Osteocyte (in vitro differentiated cells): ENCODE measurements at regions not wholly inside any gene's neighbourhood (a gene's known extent, or its start where the extent isn't known, plus 50 kb on each side); places are given as distances from the start of the nearest gene placed in this dataset.
"Not testable (repeated sequence)": the region's sequence is repeated elsewhere in the genome, so short reads cannot be mapped to it uniquely, and the experiment has no call there.

Source experiments
- DNase-seq: peaks from one replicate; pipeline ENCODE4 v3.0.0; 2021; ENCODE audit warnings: mixed read lengths; ENCODE audit not compliant: unreplicated experiment; ENCODE audit errors: extremely low spot score
- H3K27ac Mint-ChIP-seq: one replicate; pipeline ENCODE4 v1.8.0; 2021; ENCODE audit warnings: mild to moderate bottlenecking, mixed read lengths; ENCODE audit not compliant: unreplicated experiment
- H3K27me3 Mint-ChIP-seq: one replicate; pipeline ENCODE4 v1.8.0; 2021; ENCODE audit warnings: mixed read lengths; ENCODE audit not compliant: unreplicated experiment
- H3K36me3 Mint-ChIP-seq: one replicate; pipeline ENCODE4 v1.8.0; 2021; ENCODE audit warnings: mixed read lengths; ENCODE audit not compliant: unreplicated experiment
- H3K4me1 Mint-ChIP-seq: one replicate; pipeline ENCODE4 v1.8.0; 2021; ENCODE audit warnings: mixed read lengths; ENCODE audit not compliant: unreplicated experiment
- H3K4me3 Mint-ChIP-seq: one replicate; pipeline ENCODE4 v1.8.0; 2021; ENCODE audit warnings: mild to moderate bottlenecking, moderate library complexity, mixed read lengths; ENCODE audit not compliant: unreplicated experiment
- H3K9me3 Mint-ChIP-seq: one replicate; pipeline ENCODE4 v1.8.0; 2021; ENCODE audit warnings: mixed read lengths; ENCODE audit not compliant: unreplicated experiment
- TF ChIP-seq, protein P1 (sequence below): fragments of 200-600 bp; sonication (generic); IDR thresholded peaks from 2 replicates; pipeline ENCODE4 v1.5.0; 2021; ENCODE audit warnings: antibody characterized with exemption, mild to moderate bottlenecking, moderate library complexity

DNA sequence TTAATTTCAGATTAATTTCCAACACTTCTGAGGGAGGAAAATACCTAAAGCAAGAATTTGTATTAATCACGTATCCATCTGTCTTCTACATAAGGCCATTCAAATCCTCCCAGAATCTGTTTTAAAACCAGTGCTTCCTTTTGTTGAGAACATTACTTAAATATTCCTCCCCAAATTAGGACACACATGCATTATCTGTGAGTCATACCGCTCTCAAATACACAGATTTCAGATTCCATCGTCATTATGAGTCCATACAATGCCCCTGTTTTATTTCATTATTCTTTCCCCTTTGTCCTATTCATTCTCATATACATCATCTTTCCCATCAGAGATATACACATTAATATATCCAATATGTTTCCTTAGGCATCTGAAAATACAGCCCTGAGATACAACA, 57.3 kb upstream of the PRSS12 start:
- no peak overlapping the region for H3K27ac Mint-ChIP-seq
- peaks cover 6% of the 10 kb centered on the region for H3K4me1 Mint-ChIP-seq
- H3K9me3 Mint-ChIP-seq = peaks cover 6% of the 10 kb centered on the region
- peaks cover 7% of the 10 kb centered on the region for H3K27me3 Mint-ChIP-seq
- H3K36me3 Mint-ChIP-seq = no peaks in the 10 kb centered on the region
- no peak overlapping the region for H3K4me3 Mint-ChIP-seq
- no peak for DNase-seq
- TF ChIP-seq, protein P1, sequence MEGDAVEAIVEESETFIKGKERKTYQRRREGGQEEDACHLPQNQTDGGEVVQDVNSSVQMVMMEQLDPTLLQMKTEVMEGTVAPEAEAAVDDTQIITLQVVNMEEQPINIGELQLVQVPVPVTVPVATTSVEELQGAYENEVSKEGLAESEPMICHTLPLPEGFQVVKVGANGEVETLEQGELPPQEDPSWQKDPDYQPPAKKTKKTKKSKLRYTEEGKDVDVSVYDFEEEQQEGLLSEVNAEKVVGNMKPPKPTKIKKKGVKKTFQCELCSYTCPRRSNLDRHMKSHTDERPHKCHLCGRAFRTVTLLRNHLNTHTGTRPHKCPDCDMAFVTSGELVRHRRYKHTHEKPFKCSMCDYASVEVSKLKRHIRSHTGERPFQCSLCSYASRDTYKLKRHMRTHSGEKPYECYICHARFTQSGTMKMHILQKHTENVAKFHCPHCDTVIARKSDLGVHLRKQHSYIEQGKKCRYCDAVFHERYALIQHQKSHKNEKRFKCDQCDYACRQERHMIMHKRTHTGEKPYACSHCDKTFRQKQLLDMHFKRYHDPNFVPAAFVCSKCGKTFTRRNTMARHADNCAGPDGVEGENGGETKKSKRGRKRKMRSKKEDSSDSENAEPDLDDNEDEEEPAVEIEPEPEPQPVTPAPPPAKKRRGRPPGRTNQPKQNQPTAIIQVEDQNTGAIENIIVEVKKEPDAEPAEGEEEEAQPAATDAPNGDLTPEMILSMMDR = no peak

DNA sequence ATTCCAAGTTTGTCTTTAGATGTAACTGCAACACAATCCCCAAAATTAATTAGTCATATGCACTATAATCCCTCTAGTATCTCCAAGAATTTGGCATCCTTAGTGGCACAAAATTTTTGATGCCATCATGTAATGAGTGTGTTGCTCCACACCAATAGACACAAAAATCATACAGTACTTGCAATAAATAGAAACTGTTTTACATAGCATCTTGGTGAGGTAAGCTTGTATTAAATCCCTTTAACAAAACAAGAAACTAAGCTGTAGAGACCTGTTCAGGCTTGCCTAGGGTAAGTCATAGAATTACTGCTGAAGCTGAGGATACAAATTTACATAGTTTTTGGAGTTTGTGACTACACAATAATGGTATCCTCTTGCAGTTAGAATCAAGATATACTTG, 64.5 kb upstream of the PRSS12 start:
- DNase-seq = no peak
- Mint-ChIP-seq H3K27ac (no peak overlapping the region), H3K4me1 (no peaks in the 10 kb centered on the region), H3K27me3 (peaks cover 2% of the 10 kb centered on the region), H3K9me3 (no peaks in the 10 kb centered on the region), H3K36me3 (no peaks in the 10 kb centered on the region), H3K4me3 (no peak overlapping the region)
- TF ChIP-seq, protein P1 = no peak

DNA sequence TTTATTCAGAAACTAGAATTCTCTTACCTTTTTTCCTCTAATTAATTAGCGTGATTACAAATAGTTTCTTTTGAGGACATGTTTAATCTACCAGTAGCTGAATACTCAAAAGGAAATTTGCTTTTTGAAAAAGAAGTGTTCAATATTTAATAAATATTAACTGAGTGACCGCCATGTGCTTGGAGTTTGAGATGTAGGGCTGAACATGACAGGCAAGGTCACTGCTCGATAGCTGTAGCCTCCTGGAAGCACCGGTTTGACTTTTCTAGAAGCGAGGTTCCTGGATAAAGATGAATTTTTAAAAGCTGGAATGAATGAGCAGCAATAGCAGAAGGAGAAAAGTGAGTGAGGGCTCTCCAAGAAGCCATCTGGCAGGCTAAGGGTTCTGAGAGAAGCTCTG, 65.0 kb upstream of the PRSS12 start:
- H3K9me3 Mint-ChIP-seq, H3K36me3 Mint-ChIP-seq, H3K4me3 Mint-ChIP-seq, H3K4me1 Mint-ChIP-seq, H3K27me3 Mint-ChIP-seq, DNase-seq, H3K27ac Mint-ChIP-seq: not testable (repeated sequence)

DNA sequence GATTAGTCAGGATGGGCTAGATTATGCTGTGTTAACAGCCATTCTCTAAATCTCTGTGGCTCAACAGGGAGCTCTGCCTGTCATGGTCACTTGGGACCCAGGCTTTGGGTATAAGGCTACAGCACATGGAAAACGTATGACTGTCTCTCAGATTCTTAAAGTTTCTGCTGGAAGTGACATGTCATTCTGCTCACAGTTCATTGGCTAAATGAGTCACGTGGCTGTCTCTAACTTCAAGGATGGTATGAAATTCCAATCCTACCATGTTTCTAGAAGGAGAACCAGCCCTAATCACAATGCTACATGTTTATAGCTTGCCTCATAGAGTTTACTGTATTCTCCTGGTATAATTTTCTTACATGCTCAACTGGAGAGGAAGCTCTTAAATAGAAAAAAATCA, 65.6 kb upstream of the PRSS12 start:
- DNase-seq, H3K27me3 Mint-ChIP-seq, H3K36me3 Mint-ChIP-seq, H3K27ac Mint-ChIP-seq, H3K4me3 Mint-ChIP-seq, H3K4me1 Mint-ChIP-seq, H3K9me3 Mint-ChIP-seq: not testable (repeated sequence)

DNA sequence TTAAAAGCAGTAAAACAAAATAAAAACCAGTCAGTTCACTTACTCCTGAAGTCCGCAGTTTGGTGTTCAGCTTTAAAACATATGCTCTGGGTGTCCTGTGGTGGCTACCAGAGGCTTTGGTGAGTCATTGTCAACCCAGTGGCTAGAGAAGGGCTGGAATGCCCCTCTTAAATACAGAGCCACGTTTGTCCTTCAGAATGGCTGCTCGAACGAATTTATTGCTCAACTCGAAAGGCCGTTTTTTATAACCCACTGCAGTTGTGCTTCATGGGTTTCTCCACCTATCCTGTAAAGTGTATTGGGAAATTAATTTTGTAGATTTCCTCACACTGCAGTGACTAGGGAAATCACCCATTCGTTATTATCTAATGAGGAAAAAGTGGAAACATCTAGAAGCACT, 66.8 kb upstream of the PRSS12 start:
- not testable (repeated sequence) for H3K27ac Mint-ChIP-seq, H3K4me1 Mint-ChIP-seq, DNase-seq, H3K9me3 Mint-ChIP-seq, H3K27me3 Mint-ChIP-seq, H3K4me3 Mint-ChIP-seq, H3K36me3 Mint-ChIP-seq

DNA sequence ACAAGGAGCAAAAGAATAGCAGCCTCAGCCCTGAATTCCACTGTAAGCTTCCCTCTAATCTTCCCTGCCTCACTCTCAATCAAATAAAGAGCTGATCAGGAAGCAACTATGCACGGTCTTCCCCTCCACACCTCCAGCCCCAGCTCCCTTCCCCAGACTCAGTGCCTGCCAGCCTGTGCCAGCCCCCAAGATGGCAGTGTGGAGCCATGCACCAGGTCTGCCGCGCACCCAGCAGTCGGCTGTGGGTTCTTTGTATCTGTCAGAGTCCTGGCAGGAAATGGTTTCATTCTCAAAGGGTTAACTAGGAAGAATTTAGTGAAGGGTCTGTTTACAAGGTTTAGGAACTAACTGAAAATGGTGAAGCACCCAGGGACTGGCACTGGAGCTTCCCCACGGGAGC, 71.3 kb upstream of the PRSS12 start:
- H3K9me3 Mint-ChIP-seq, H3K27me3 Mint-ChIP-seq, H3K4me1 Mint-ChIP-seq, H3K27ac Mint-ChIP-seq, H3K36me3 Mint-ChIP-seq: not testable (repeated sequence)
- TF ChIP-seq, protein P1 = peak; percentile 67
- peak overlapping the region; percentile 43 for H3K4me3 Mint-ChIP-seq
- DNase-seq = peak; percentile 86

DNA sequence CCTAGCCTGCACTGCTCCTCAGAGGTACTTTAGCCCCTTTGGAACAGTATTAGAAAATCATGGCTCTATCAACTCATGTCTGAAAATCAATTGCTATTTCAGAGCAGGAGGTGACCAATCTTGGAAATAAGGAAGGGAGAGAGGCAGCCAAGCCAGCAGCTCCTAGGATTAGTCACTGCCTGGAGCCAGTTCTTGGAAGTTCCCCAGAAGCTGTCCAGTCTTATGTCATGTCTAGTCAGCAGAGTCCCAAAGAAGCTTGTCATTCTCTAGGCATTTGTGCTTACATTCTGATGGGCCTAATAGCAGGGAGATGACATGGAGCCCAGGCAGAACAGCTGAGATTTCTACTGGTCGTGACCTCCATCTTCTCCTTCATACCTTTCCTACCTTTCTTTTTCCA, 76.1 kb upstream of the PRSS12 start:
- not testable (repeated sequence) for H3K27me3 Mint-ChIP-seq, H3K4me3 Mint-ChIP-seq, H3K9me3 Mint-ChIP-seq, DNase-seq, H3K36me3 Mint-ChIP-seq, H3K27ac Mint-ChIP-seq, H3K4me1 Mint-ChIP-seq

DNA sequence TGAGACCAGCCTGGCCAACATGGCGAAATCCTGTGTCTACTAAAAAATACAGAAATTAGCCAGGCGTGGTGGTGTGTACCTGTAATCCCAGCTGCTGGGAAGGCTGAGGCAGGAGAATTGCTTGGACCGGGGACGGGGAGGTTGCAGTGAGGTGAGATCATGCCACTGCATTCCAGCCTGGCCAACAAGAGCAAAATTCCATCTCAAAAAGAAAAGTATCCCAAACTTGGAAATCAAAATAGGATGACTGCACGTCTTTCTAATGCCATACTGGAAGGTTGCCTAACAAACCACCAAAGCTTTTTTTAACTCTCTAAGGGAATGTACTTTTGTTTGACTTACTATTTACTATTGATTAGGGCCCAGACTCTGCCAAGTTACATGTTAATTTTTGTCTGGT, 79.6 kb upstream of the PRSS12 start:
- not testable (repeated sequence) for H3K27me3 Mint-ChIP-seq, DNase-seq, H3K4me3 Mint-ChIP-seq, H3K4me1 Mint-ChIP-seq, H3K27ac Mint-ChIP-seq, H3K36me3 Mint-ChIP-seq, H3K9me3 Mint-ChIP-seq

DNA sequence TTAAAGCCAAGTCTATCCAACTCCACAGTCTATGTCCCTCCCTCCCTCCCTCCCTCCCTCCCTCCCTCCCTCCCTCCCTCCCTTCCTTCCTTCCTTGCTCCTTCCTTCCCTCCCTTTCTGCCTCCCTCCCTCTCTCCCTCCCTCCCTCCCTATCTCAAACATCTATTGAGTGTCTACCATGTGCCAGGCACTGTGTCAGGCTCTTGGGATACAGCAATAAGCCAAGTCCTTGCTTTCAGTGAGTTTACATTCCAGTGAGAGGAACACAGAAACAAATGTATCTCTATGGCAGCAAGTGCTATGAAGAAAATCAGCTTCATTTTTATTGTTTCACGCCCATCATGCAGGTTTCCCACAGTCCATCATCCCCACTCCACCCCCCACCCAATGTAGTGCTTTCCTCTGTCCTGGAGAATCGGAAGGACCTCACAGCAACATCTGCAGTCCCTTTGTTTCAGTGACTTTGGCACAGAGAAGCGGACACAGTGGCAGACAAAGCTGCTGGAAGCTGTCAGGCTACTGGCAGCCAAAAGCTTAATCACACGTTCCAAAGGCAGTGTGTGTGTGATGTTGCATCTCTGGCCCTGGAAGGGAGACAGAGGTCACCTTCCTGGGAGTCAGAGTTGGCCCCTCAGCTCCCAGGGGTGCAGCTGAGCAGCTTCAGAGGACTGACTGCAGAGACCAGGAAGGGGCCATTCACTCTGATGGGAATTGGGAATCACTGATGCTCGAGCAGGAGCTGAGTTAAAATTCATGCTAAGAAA, 81.0 kb upstream of the PRSS12 start:
- not testable (repeated sequence) for H3K4me3 Mint-ChIP-seq, H3K4me1 Mint-ChIP-seq, DNase-seq, H3K9me3 Mint-ChIP-seq, H3K27ac Mint-ChIP-seq, H3K27me3 Mint-ChIP-seq, H3K36me3 Mint-ChIP-seq

DNA sequence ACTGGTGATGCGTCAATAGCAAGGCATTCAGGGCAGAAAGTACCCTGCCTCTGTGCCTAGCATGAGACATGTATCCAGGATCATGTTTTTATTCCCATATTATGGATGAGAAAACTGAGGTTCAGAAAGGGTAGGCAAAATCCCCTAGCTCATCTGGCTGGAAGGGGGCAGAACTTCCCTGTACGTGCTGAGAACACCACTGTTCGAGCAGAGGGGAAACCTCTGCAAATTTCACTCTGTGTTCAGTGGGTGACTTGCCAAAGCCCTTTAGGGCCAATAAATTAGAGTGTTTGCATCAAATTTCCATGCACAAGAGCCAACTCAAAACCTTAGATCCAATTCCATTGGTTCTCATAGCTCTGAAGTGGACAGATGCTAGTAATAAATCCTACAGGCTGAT, 82.6 kb upstream of the PRSS12 start:
- H3K36me3 Mint-ChIP-seq, H3K27me3 Mint-ChIP-seq, H3K4me1 Mint-ChIP-seq, H3K4me3 Mint-ChIP-seq, H3K27ac Mint-ChIP-seq, H3K9me3 Mint-ChIP-seq, DNase-seq: not testable (repeated sequence)
